PC-3 (cell line): ENCODE measurements at regions not wholly inside any gene's neighbourhood (a gene's known extent, or its start where the extent isn't known, plus 50 kb on each side); places are given as distances from the start of the nearest gene placed in this dataset.

ENCODE experiments used
- ATAC-seq: fragments of 200-7000 bp; cut with Tn5 transposase; 2 replicates; pipeline ENCODE4 v1.9.1; 2020; ENCODE audit warnings: mild to moderate bottlenecking, moderate library complexity
- BruUV-seq: library from RNA; stranded (reverse); fragments of 400-500 nt; replicated peaks from 2 replicates; lab custom pipeline; 2021; lab: Mats Ljungman, UMichigan
- CTCF ChIA-PET: fragments of 300-600 bp; sonication (Branson Sonifier 250); formaldehyde crosslinking; loops from one replicate; lab custom pipeline; 2022; ENCODE audit warnings: antibody characterized with exemption; lab: Charles Lee
- POLR2A ChIA-PET: fragments of 300-600 bp; sonication (Branson Sonifier 250); formaldehyde crosslinking; loops from one replicate; lab custom pipeline; 2022; ENCODE audit warnings: antibody characterized with exemption; ENCODE audit not compliant: unreplicated experiment; lab: Charles Lee
- DNase-seq: peaks from one replicate; pipeline ENCODE4 v3.0.0-alpha.2; 2015
- H2AFZ ChIP-seq: fragments of 300-600 bp; sonication (generic); 2 replicates; pipeline ENCODE4 v1.6.0; 2016; ENCODE audit warnings: antibody characterized with exemption, low read length
- H3F3A ChIP-seq: fragments of 300-600 bp; sonication (generic); one replicate; pipeline ENCODE4 v1.6.0; 2017; ENCODE audit warnings: antibody characterized with exemption, low read length, control low read depth, mild to moderate bottlenecking; ENCODE audit not compliant: unreplicated experiment
- H3K27ac ChIP-seq: fragments of 300-600 bp; sonication (generic); 2 replicates; pipeline ENCODE4 v1.5.1; 2016; ENCODE audit warnings: mild to moderate bottlenecking, low read length
- H3K27me3 ChIP-seq: fragments of 300-600 bp; sonication (generic); 2 replicates; pipeline ENCODE4 v1.6.1; 2016; ENCODE audit warnings: low read length, mixed read lengths
- H3K36me3 ChIP-seq: fragments of 300-600 bp; sonication (generic); 2 replicates; pipeline ENCODE4 v1.6.1; 2016; ENCODE audit warnings: low read depth, mixed run types, low read length, mixed read lengths
- H3K4me1 ChIP-seq: fragments of 300-600 bp; sonication (generic); 2 replicates; pipeline ENCODE4 v1.5.1; 2016; ENCODE audit warnings: low read length; ENCODE audit not compliant: insufficient read depth
- H3K4me2 ChIP-seq: fragments of 300-600 bp; sonication (generic); 2 replicates; pipeline ENCODE4 v1.6.0; 2016; ENCODE audit warnings: low read length
- H3K4me3 ChIP-seq: fragments of 300-600 bp; sonication (generic); 2 replicates; pipeline ENCODE4 v1.5.1; 2016; ENCODE audit warnings: mild to moderate bottlenecking, low read length, mixed read lengths
- H3K79me2 ChIP-seq: fragments of 300-600 bp; sonication (generic); 2 replicates; pipeline ENCODE4 v1.6.1; 2017; ENCODE audit warnings: low read length, mixed read lengths
- H3K9ac ChIP-seq: fragments of 300-600 bp; sonication (generic); 2 replicates; pipeline ENCODE4 v1.6.0; 2016; ENCODE audit warnings: mild to moderate bottlenecking, low read length
- H3K9me2 ChIP-seq: fragments of 300-600 bp; sonication (generic); replicated peaks from 2 replicates; pipeline ENCODE4 v1.6.1; 2016; ENCODE audit warnings: mixed run types, low read length, mixed read lengths
- H3K9me3 ChIP-seq: fragments of 300-600 bp; sonication (generic); 2 replicates; pipeline ENCODE4 v1.6.1; 2016; ENCODE audit warnings: low read length, mixed read lengths
- H4K20me1 ChIP-seq: fragments of 300-600 bp; sonication (generic); 2 replicates; pipeline ENCODE4 v1.6.1; 2016; ENCODE audit warnings: low read length, mixed read lengths
- CTCF ChIP-seq: fragments of 300-600 bp; sonication (generic); conservative IDR thresholded peaks from 2 replicates; pipeline ENCODE4 v1.5.1; 2017; ENCODE audit warnings: antibody characterized with exemption, low read depth, mild to moderate bottlenecking, low read length
- EZH2 ChIP-seq: fragments of 300-600 bp; sonication (generic); IDR thresholded peaks from one replicate; pipeline ENCODE4 v1.6.1; 2017; ENCODE audit warnings: antibody characterized with exemption, mild to moderate bottlenecking, low read length; ENCODE audit not compliant: unreplicated experiment
- EZH2phosphoT487 ChIP-seq: fragments of 300-600 bp; sonication (generic); IDR thresholded peaks from 2 replicates; pipeline ENCODE4 v1.6.1; 2018; ENCODE audit warnings: mild to moderate bottlenecking, antibody characterized with exemption, low read length, borderline replicate concordance
- intact Hi-C: fragments of 100-400 bp; cut with micrococcal nuclease; formaldehyde crosslinking; loops from 2 replicates; pipeline ENCODE4 v1.9.0; 2023

DNA sequence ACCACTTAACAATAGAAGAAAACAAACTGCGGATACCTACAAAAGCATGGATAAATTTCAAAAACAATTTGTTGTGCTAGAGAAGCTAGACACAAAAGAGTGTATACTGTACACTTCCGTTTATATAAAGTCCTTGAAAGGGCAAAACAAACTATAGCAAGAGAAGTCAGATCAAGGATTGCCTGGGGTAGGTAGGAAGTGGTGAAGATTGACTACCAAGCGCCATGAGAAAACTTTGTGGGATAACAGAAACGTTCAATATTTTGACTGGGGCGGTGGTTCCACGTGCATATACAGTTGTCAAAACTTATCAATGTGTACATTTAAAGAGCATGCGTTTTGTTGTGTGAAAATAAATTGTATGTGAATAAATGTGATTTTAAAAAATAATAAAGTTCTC is 55.6 kb upstream of the CCL2 start:
- ChIA-PET POLR2A (no interaction called here), CTCF (no interaction called here)
- Histone ChIP-seq H3K4me1 (no peaks in the 10 kb centered on the region), H3K9me2 (no peaks in the 10 kb centered on the region), H3K27ac (no peak overlapping the region), H3K4me2 (no peak overlapping the region), H3K9me3 (no peaks in the 10 kb centered on the region), H4K20me1 (no peaks in the 10 kb centered on the region), H3K9ac (no peak overlapping the region), H3K4me3 (no peak overlapping the region), H3K36me3 (no peaks in the 10 kb centered on the region), H3F3A (no peaks in the 10 kb centered on the region), H2AFZ (no peak overlapping the region), H3K79me2 (no peaks in the 10 kb centered on the region), H3K27me3 (no peaks in the 10 kb centered on the region)
- no peak for ATAC-seq
- DNase-seq = no peak
- TF ChIP-seq EZH2phosphoT487 (no peak), EZH2 (no peak), CTCF (no peak)
- BruUV-seq = no TSS peak
- intact Hi-C loops = no loop called here

DNA sequence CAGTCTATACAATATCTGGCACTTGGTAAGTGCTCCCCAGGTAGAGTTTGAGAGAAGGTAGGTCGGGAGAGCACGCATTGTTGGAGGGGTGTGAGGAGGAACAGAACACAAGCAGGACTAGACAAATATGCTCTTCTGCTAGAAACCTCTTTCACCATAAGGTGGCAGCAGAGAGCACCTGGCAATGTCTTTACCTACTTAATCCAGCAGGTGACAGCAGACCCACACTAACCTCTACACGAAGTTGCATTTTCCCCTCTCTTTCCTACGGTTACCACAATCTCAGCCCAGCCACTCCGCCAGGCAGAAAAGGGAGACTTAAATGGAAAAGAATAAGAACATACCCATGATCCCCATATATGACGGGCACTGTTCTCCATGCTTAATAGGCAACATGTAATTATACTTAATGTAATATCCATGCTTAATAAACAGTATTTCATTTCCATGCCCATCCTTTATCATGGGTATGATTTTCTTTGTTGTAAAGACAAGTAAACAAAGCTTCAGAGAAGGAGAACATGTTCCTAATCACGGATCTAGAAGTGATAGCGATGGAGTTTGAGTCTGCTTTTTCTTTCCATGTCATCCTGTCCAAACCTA is 55.1 kb upstream of the CCL2 start:
- Histone ChIP-seq H3K27ac (no peak overlapping the region), H3F3A (no peaks in the 10 kb centered on the region), H2AFZ (no peak overlapping the region), H4K20me1 (no peaks in the 10 kb centered on the region), H3K4me1 (no peaks in the 10 kb centered on the region), H3K4me2 (no peak overlapping the region), H3K79me2 (no peaks in the 10 kb centered on the region), H3K9me2 (no peaks in the 10 kb centered on the region), H3K9me3 (no peaks in the 10 kb centered on the region), H3K4me3 (no peak overlapping the region), H3K36me3 (no peaks in the 10 kb centered on the region), H3K9ac (no peak overlapping the region), H3K27me3 (no peaks in the 10 kb centered on the region)
- peak; percentile 56 for ATAC-seq
- DNase-seq = peak; percentile 77
- ChIA-PET POLR2A (no interaction called here), CTCF (no interaction called here)
- no TSS peak for BruUV-seq
- intact Hi-C loops = loop anchor here (1.0 kb wide), 1 partner anchor 161 kb away; no protein-coding TSS in a partner anchor
- TF ChIP-seq EZH2 (no peak), EZH2phosphoT487 (no peak), CTCF (peak; percentile 94)

DNA sequence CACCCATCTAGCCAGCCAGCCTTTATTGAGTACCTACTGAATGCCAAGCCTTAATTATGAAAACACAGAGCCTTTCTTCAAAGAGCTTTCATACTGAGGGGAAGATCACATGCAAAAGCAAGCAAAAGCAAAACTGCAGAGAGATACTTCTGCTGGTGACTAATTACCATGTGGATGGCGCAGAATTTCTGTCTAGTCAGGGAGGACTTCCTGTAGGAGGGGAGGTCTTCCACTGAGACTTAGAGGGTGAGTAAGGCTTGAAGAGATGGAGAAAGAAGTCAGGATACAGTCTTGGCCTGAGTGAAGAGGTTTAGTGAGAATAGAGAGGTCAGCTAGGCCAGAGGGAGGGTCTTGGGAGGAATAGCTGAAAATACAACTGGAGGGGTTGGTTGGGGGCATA is 53.9 kb upstream of the CCL2 start:
- intact Hi-C loops = no loop called here
- CTCF ChIA-PET = interaction anchor here (0.6 kb wide), 1 partner anchor 1908 kb away, joined by 3 read pairs; no protein-coding TSS in a partner anchor
- no peaks in the 10 kb centered on the region for H3K27me3 ChIP-seq
- H3K4me2 ChIP-seq = no peak overlapping the region
- TF ChIP-seq CTCF (no peak), EZH2phosphoT487 (no peak), EZH2 (no peak)
- no peaks in the 10 kb centered on the region for H3K9me3 ChIP-seq
- no peak overlapping the region for H3K27ac ChIP-seq
- DNase-seq (no peak), ATAC-seq (no peak)
- no peaks in the 10 kb centered on the region for H3K9me2 ChIP-seq
- no peak overlapping the region for H2AFZ ChIP-seq
- no peaks in the 10 kb centered on the region for H3K4me1 ChIP-seq
- no peaks in the 10 kb centered on the region for H4K20me1 ChIP-seq
- H3K36me3 ChIP-seq = no peaks in the 10 kb centered on the region
- H3F3A ChIP-seq = no peaks in the 10 kb centered on the region
- POLR2A ChIA-PET = no interaction called here
- H3K4me3 ChIP-seq = no peak overlapping the region
- BruUV-seq = no TSS peak
- H3K9ac ChIP-seq = no peak overlapping the region
- H3K79me2 ChIP-seq = no peaks in the 10 kb centered on the region
